GM23248 (cell line): ENCODE measurements at regions not wholly inside any gene's neighbourhood (a gene's known extent, or its start where the extent isn't known, plus 50 kb on each side); places are given as distances from the start of the nearest gene placed in this dataset.

ENCODE experiments used
- DNase-seq: peaks from one replicate; pipeline ENCODE4 v3.0.0-alpha.2; 2015
- H2AFZ ChIP-seq: fragments of 200-600 bp; sonication (generic); 2 replicates; pipeline ENCODE4 v1.6.1; 2016; ENCODE audit warnings: antibody characterized with exemption
- H3F3A ChIP-seq: fragments of 200-600 bp; sonication (generic); 2 replicates; pipeline ENCODE4 v1.6.1; 2016; ENCODE audit warnings: mild to moderate bottlenecking, antibody characterized with exemption, mixed run types; ENCODE audit not compliant: insufficient read depth
- H3K27ac ChIP-seq: fragments of 200-600 bp; sonication (generic); 2 replicates; pipeline ENCODE4 v1.5.1; 2016; ENCODE audit warnings: mild to moderate bottlenecking
- H3K27me3 ChIP-seq: fragments of 200-600 bp; sonication (generic); replicated peaks from 2 replicates; pipeline ENCODE4 v1.6.1; 2016; ENCODE audit warnings: mild to moderate bottlenecking; ENCODE audit not compliant: insufficient read depth
- H3K36me3 ChIP-seq: fragments of 200-600 bp; sonication (generic); 2 replicates; pipeline ENCODE4 v1.6.1; 2016; ENCODE audit warnings: low read depth, mild to moderate bottlenecking
- H3K4me1 ChIP-seq: fragments of 200-600 bp; sonication (generic); 2 replicates; pipeline ENCODE4 v1.6.1; 2016; ENCODE audit warnings: mild to moderate bottlenecking; ENCODE audit not compliant: insufficient read depth
- H3K4me2 ChIP-seq: fragments of 200-600 bp; sonication (generic); one replicate; pipeline ENCODE4 v1.6.1; 2016; ENCODE audit warnings: mild to moderate bottlenecking; ENCODE audit not compliant: unreplicated experiment
- H3K4me3 ChIP-seq: fragments of 200-600 bp; sonication (generic); 2 replicates; pipeline ENCODE4 v1.5.1; 2016; ENCODE audit warnings: mild to moderate bottlenecking
- H3K79me2 ChIP-seq: fragments of 200-600 bp; sonication (generic); 2 replicates; pipeline ENCODE4 v1.6.1; 2016; ENCODE audit warnings: mild to moderate bottlenecking; ENCODE audit not compliant: insufficient read depth
- H3K9ac ChIP-seq: fragments of 200-600 bp; sonication (generic); 2 replicates; pipeline ENCODE4 v1.6.1; 2016; ENCODE audit warnings: mild to moderate bottlenecking
- H3K9me2 ChIP-seq: fragments of 200-600 bp; sonication (generic); 2 replicates; pipeline ENCODE4 v1.6.1; 2016; ENCODE audit warnings: mixed run types, mild to moderate bottlenecking, moderate library complexity; ENCODE audit not compliant: insufficient read depth
- H3K9me3 ChIP-seq: fragments of 200-600 bp; sonication (generic); one replicate; pipeline ENCODE4 v1.6.1; 2017; ENCODE audit warnings: low read depth
- H4K20me1 ChIP-seq: fragments of 200-600 bp; sonication (generic); 2 replicates; pipeline ENCODE4 v1.6.0; 2016; ENCODE audit not compliant: insufficient read depth
- EZH2 ChIP-seq: fragments of 200-600 bp; sonication (generic); IDR thresholded peaks from 2 replicates; pipeline ENCODE4 v1.6.1; 2018; ENCODE audit warnings: antibody characterized with exemption, mild to moderate bottlenecking; ENCODE audit not compliant: insufficient read depth, poor library complexity, severe bottlenecking
- EZH2phosphoT487 ChIP-seq: fragments of 200-600 bp; sonication (generic); IDR thresholded peaks from 2 replicates; pipeline ENCODE4 v1.6.1; 2018; ENCODE audit warnings: antibody characterized with exemption, moderate library complexity, mild to moderate bottlenecking, low read depth; ENCODE audit not compliant: insufficient read depth
- WGBS, 2 experiments: methylation state at CpG; one replicate each; pipeline ENCODE4 v1.1.6; 2015 to 2017; ENCODE audit warnings: low lambda C conversion rate in 2 of 2, low coverage in 1 of 2; ENCODE audit errors: missing lambda C conversion rate in 2 of 2; 5-methylcytosine and 5-hydroxymethylcytosine counted together
- in situ Hi-C: fragments of 300-500 bp; cut with MboI; formaldehyde crosslinking; loops from 2 replicates; pipeline ENCODE4 v1.15.0; 2020

- Histone ChIP-seq H3K27ac (no peak overlapping the region), H3F3A (no peaks in the 10 kb centered on the region), H3K36me3 (no peaks in the 10 kb centered on the region), H3K9me3 (no peaks in the 10 kb centered on the region), H3K4me2 (no peak overlapping the region), H2AFZ (no peak overlapping the region), H3K4me1 (no peaks in the 10 kb centered on the region), H4K20me1 (no peaks in the 10 kb centered on the region), H3K9ac (no peak overlapping the region), H3K79me2 (no peaks in the 10 kb centered on the region), H3K4me3 (no peak overlapping the region), H3K27me3 (no peaks in the 10 kb centered on the region), H3K9me2 (no peaks in the 10 kb centered on the region)
- TF ChIP-seq EZH2phosphoT487, result no peak
- WGBS, 2 experiments, result 52 to 61% methylated on average over 7 of the region's 7 CpGs
- in situ Hi-C loops, result no loop called here
- DNase-seq, result no peak
These were observed 99.6 kb downstream of the ODF2L start for GRCh38 chr1:86296305-86297205.

GRCh38 chr1:86289746-86290145 is 106.4 kb downstream of the ODF2L start:
- Histone ChIP-seq H3K36me3 (no peaks in the 10 kb centered on the region), H3K4me1 (no peaks in the 10 kb centered on the region), H3K9me2 (no peaks in the 10 kb centered on the region), H2AFZ (no peak overlapping the region), H3K27ac (no peak overlapping the region), H3K9me3 (no peaks in the 10 kb centered on the region), H4K20me1 (no peaks in the 10 kb centered on the region), H3K4me3 (no peak overlapping the region), H3K9ac (no peak overlapping the region), H3K27me3 (no peaks in the 10 kb centered on the region), H3F3A (no peaks in the 10 kb centered on the region), H3K4me2 (no peak overlapping the region), H3K79me2 (no peaks in the 10 kb centered on the region)
- 70 to 73% methylated on average over 1 of the region's 1 CpG for WGBS, 2 experiments
- no peak for TF ChIP-seq EZH2phosphoT487
- in situ Hi-C loops, result no loop called here
- no peak for DNase-seq

GRCh38 chr1:86289161-86289560 is 107.0 kb downstream of the ODF2L start:
- H3K79me2 ChIP-seq, result no peaks in the 10 kb centered on the region
- H3K27me3 ChIP-seq, result no peaks in the 10 kb centered on the region
- H3K4me2 ChIP-seq, result no peak overlapping the region
- H3K9ac ChIP-seq, result no peak overlapping the region
- no peaks in the 10 kb centered on the region for H3K9me3 ChIP-seq
- H3K4me1 ChIP-seq, result no peaks in the 10 kb centered on the region
- H4K20me1 ChIP-seq, result no peaks in the 10 kb centered on the region
- H3K36me3 ChIP-seq, result no peaks in the 10 kb centered on the region
- in situ Hi-C loops, result no loop called here
- H3K27ac ChIP-seq, result no peak overlapping the region
- no peaks in the 10 kb centered on the region for H3K9me2 ChIP-seq
- no peaks in the 10 kb centered on the region for H3F3A ChIP-seq
- H3K4me3 ChIP-seq, result no peak overlapping the region
- DNase-seq, result no peak
- TF ChIP-seq EZH2 (no peak), EZH2phosphoT487 (no peak)
- no peak overlapping the region for H2AFZ ChIP-seq

- H3K36me3 ChIP-seq, result no peaks in the 10 kb centered on the region
- H3K4me1 ChIP-seq, result no peaks in the 10 kb centered on the region
- whole genome bisulfite sequencing, 2 experiments, result 28 to 35% methylated on average over 6 of the region's 6 CpGs
- H3K9ac ChIP-seq, result no peak overlapping the region
- no peaks in the 10 kb centered on the region for H3F3A ChIP-seq
- TF ChIP-seq EZH2phosphoT487 (no peak), EZH2 (no peak)
- no peaks in the 10 kb centered on the region for H3K9me3 ChIP-seq
- no peaks in the 10 kb centered on the region for H3K27me3 ChIP-seq
- no peaks in the 10 kb centered on the region for H3K79me2 ChIP-seq
- no peak overlapping the region for H3K27ac ChIP-seq
- no peak overlapping the region for H3K4me3 ChIP-seq
- DNase-seq, result no peak
- in situ Hi-C loops, result no loop called here
- H4K20me1 ChIP-seq, result no peaks in the 10 kb centered on the region
- no peaks in the 10 kb centered on the region for H3K9me2 ChIP-seq
- H3K4me2 ChIP-seq, result no peak overlapping the region
- H2AFZ ChIP-seq, result no peak overlapping the region
These were observed 107.5 kb downstream of the ODF2L start for GRCh38 chr1:86288586-86289147.
